ENCODE measurements at regions not wholly inside any gene's neighbourhood (a gene's known extent, or its start where the extent isn't known, plus 50 kb on each side); places are given as distances from the start of the nearest gene placed in this dataset.
A peak's percentile ranks its signal among the peaks of the same experiment; 100 is the strongest.

GRCh38 chr13:99869830-99870229 is 101.7 kb downstream of the ZIC5 start:
- Histone ChIP-seq H3K4me3 (ENCODE audit: low read depth, low read length) (no peak overlapping the region), H3K36me3 (ENCODE audit: control insufficient read depth, insufficient read depth, low read length) (no peaks in the 10 kb centered on the region), H3K27me3 (ENCODE audit: control insufficient read depth, insufficient read depth, low read length) (no peaks in the 10 kb centered on the region), H3K27ac (ENCODE audit: low read depth, low read length) (no peak overlapping the region), H3K4me1 (ENCODE audit: control insufficient read depth, insufficient read depth, low read length) (peaks cover 48% of the 10 kb centered on the region), H3K9ac (ENCODE audit: low read depth, low read length) (no peak overlapping the region), H3K9me3 (ENCODE audit: control insufficient read depth, insufficient read depth, low read length) (no peaks in the 10 kb centered on the region)

GRCh38 chr13:99868767-99869166 is 102.8 kb downstream of the ZIC5 start:
- H3K4me1 ChIP-seq (ENCODE audit: control insufficient read depth, insufficient read depth, low read length) = peaks cover 59% of the 10 kb centered on the region
- no peak overlapping the region for H3K9ac ChIP-seq (ENCODE audit: low read depth, low read length)
- no peak overlapping the region for H3K27ac ChIP-seq (ENCODE audit: low read depth, low read length)
- no peak overlapping the region for H3K4me3 ChIP-seq (ENCODE audit: low read depth, low read length)
- H3K9me3 ChIP-seq (ENCODE audit: control insufficient read depth, insufficient read depth, low read length) = no peaks in the 10 kb centered on the region
- no peaks in the 10 kb centered on the region for H3K27me3 ChIP-seq (ENCODE audit: control insufficient read depth, insufficient read depth, low read length)
- H3K36me3 ChIP-seq (ENCODE audit: control insufficient read depth, insufficient read depth, low read length) = no peaks in the 10 kb centered on the region

- Histone ChIP-seq H3K9me3 (ENCODE audit: control insufficient read depth, insufficient read depth, low read length) (no peaks in the 10 kb centered on the region), H3K27ac (ENCODE audit: low read depth, low read length) (no peak overlapping the region), H3K27me3 (ENCODE audit: control insufficient read depth, insufficient read depth, low read length) (no peaks in the 10 kb centered on the region), H3K4me3 (ENCODE audit: low read depth, low read length) (no peak overlapping the region), H3K36me3 (ENCODE audit: control insufficient read depth, insufficient read depth, low read length) (no peaks in the 10 kb centered on the region), H3K9ac (ENCODE audit: low read depth, low read length) (no peak overlapping the region), H3K4me1 (ENCODE audit: control insufficient read depth, insufficient read depth, low read length) (peaks cover 69% of the 10 kb centered on the region)
Observed at GRCh38 chr13:99867535-99868257, 103.9 kb downstream of the ZIC5 start.

GRCh38 chr13:99866781-99867180 is 104.8 kb downstream of the ZIC5 start:
- Histone ChIP-seq H3K9me3 (ENCODE audit: control insufficient read depth, insufficient read depth, low read length) (no peaks in the 10 kb centered on the region), H3K27me3 (ENCODE audit: control insufficient read depth, insufficient read depth, low read length) (no peaks in the 10 kb centered on the region), H3K27ac (ENCODE audit: low read depth, low read length) (no peak overlapping the region), H3K36me3 (ENCODE audit: control insufficient read depth, insufficient read depth, low read length) (no peaks in the 10 kb centered on the region), H3K4me3 (ENCODE audit: low read depth, low read length) (no peak overlapping the region), H3K4me1 (ENCODE audit: control insufficient read depth, insufficient read depth, low read length) (peaks cover 79% of the 10 kb centered on the region), H3K9ac (ENCODE audit: low read depth, low read length) (no peak overlapping the region)

- Histone ChIP-seq H3K9ac (ENCODE audit: low read depth, low read length) (no peak overlapping the region; the same call in 1 of the 2 replicates), H3K9me3 (ENCODE audit: control insufficient read depth, insufficient read depth, low read length) (no peaks in the 10 kb centered on the region), H3K4me1 (ENCODE audit: control insufficient read depth, insufficient read depth, low read length) (peaks cover 79% of the 10 kb centered on the region), H3K4me3 (ENCODE audit: low read depth, low read length) (no peak overlapping the region), H3K27me3 (ENCODE audit: control insufficient read depth, insufficient read depth, low read length) (no peaks in the 10 kb centered on the region), H3K36me3 (ENCODE audit: control insufficient read depth, insufficient read depth, low read length) (no peaks in the 10 kb centered on the region), H3K27ac (ENCODE audit: low read depth, low read length) (peak overlapping the region; percentile 0)
Observed at GRCh38 chr13:99865420-99865930, 106.1 kb downstream of the ZIC5 start.

- Histone ChIP-seq H3K27me3 (ENCODE audit: control insufficient read depth, insufficient read depth, low read length) (no peaks in the 10 kb centered on the region), H3K4me3 (ENCODE audit: low read depth, low read length) (no peak overlapping the region), H3K9me3 (ENCODE audit: control insufficient read depth, insufficient read depth, low read length) (no peaks in the 10 kb centered on the region), H3K36me3 (ENCODE audit: control insufficient read depth, insufficient read depth, low read length) (no peaks in the 10 kb centered on the region), H3K9ac (ENCODE audit: low read depth, low read length) (no peak overlapping the region), H3K27ac (ENCODE audit: low read depth, low read length) (no peak overlapping the region), H3K4me1 (ENCODE audit: control insufficient read depth, insufficient read depth, low read length) (peaks cover 73% of the 10 kb centered on the region)
Observed at GRCh38 chr13:99864627-99864990, 107.0 kb downstream of the ZIC5 start.

GRCh38 chr13:99863789-99864626 is 107.6 kb downstream of the ZIC5 start:
- Histone ChIP-seq H3K4me3 (ENCODE audit: low read depth, low read length) (no peak overlapping the region), H3K27me3 (ENCODE audit: control insufficient read depth, insufficient read depth, low read length) (no peaks in the 10 kb centered on the region), H3K9ac (ENCODE audit: low read depth, low read length) (no peak overlapping the region), H3K27ac (ENCODE audit: low read depth, low read length) (no peak overlapping the region), H3K36me3 (ENCODE audit: control insufficient read depth, insufficient read depth, low read length) (no peaks in the 10 kb centered on the region), H3K9me3 (ENCODE audit: control insufficient read depth, insufficient read depth, low read length) (no peaks in the 10 kb centered on the region), H3K4me1 (ENCODE audit: control insufficient read depth, insufficient read depth, low read length) (peaks cover 71% of the 10 kb centered on the region)

GRCh38 chr13:99862244-99862643 is 109.3 kb downstream of the ZIC5 start:
- Histone ChIP-seq H3K9me3 (ENCODE audit: control insufficient read depth, insufficient read depth, low read length) (no peaks in the 10 kb centered on the region), H3K9ac (ENCODE audit: low read depth, low read length) (no peak overlapping the region), H3K36me3 (ENCODE audit: control insufficient read depth, insufficient read depth, low read length) (no peaks in the 10 kb centered on the region), H3K4me3 (ENCODE audit: low read depth, low read length) (no peak overlapping the region), H3K4me1 (ENCODE audit: control insufficient read depth, insufficient read depth, low read length) (peaks cover 68% of the 10 kb centered on the region), H3K27ac (ENCODE audit: low read depth, low read length) (peak overlapping the region; percentile 36), H3K27me3 (ENCODE audit: control insufficient read depth, insufficient read depth, low read length) (no peaks in the 10 kb centered on the region)

GRCh38 chr13:99861771-99862170 is 109.8 kb downstream of the ZIC5 start:
- no peak overlapping the region for H3K9ac ChIP-seq (ENCODE audit: low read depth, low read length)
- no peaks in the 10 kb centered on the region for H3K9me3 ChIP-seq (ENCODE audit: control insufficient read depth, insufficient read depth, low read length)
- peaks cover 68% of the 10 kb centered on the region for H3K4me1 ChIP-seq (ENCODE audit: control insufficient read depth, insufficient read depth, low read length)
- no peaks in the 10 kb centered on the region for H3K27me3 ChIP-seq (ENCODE audit: control insufficient read depth, insufficient read depth, low read length)
- H3K4me3 ChIP-seq (ENCODE audit: low read depth, low read length) = no peak overlapping the region
- no peak overlapping the region for H3K27ac ChIP-seq (ENCODE audit: low read depth, low read length)
- H3K36me3 ChIP-seq (ENCODE audit: control insufficient read depth, insufficient read depth, low read length) = no peaks in the 10 kb centered on the region

GRCh38 chr13:99860745-99861144 is 110.8 kb downstream of the ZIC5 start:
- Histone ChIP-seq H3K9ac (ENCODE audit: low read depth, low read length) (no peak overlapping the region), H3K27me3 (ENCODE audit: control insufficient read depth, insufficient read depth, low read length) (no peaks in the 10 kb centered on the region), H3K9me3 (ENCODE audit: control insufficient read depth, insufficient read depth, low read length) (no peaks in the 10 kb centered on the region), H3K4me1 (ENCODE audit: control insufficient read depth, insufficient read depth, low read length) (peaks cover 67% of the 10 kb centered on the region), H3K4me3 (ENCODE audit: low read depth, low read length) (no peak overlapping the region), H3K36me3 (ENCODE audit: control insufficient read depth, insufficient read depth, low read length) (no peaks in the 10 kb centered on the region), H3K27ac (ENCODE audit: low read depth, low read length) (peak overlapping the region; percentile 26)
